ENCODE measurements at regions not wholly inside any gene's neighbourhood (a gene's known extent, or its start where the extent isn't known, plus 50 kb on each side); places are given as distances from the start of the nearest gene placed in this dataset.

- no peak for DNase-seq (ENCODE audit: low read depth)
- no peak for TF ChIP-seq CTCF (IDR thresholded peaks at IDR 0.05; ENCODE audit: control insufficient read depth, extremely low read depth, insufficient read depth)
- H3K4me3 ChIP-seq (ENCODE audit: low read depth, low read length), result no peak overlapping the region
Measured at GRCh38 chr3:31075471-31075870, 181.0 kb upstream of the GADL1 start.

GRCh38 chr3:31075876-31076275, 181.4 kb upstream of the GADL1 start:
- TF ChIP-seq CTCF (IDR thresholded peaks at IDR 0.05; ENCODE audit: control insufficient read depth, extremely low read depth, insufficient read depth), result no peak
- H3K4me3 ChIP-seq (ENCODE audit: low read depth, low read length), result no peak overlapping the region
- DNase-seq (ENCODE audit: low read depth), result no peak

- no peak for TF ChIP-seq CTCF (IDR thresholded peaks at IDR 0.05; ENCODE audit: control insufficient read depth, extremely low read depth, insufficient read depth)
- no peak overlapping the region for H3K4me3 ChIP-seq (ENCODE audit: low read depth, low read length)
- DNase-seq (ENCODE audit: low read depth), result no peak
Measured at GRCh38 chr3:31077021-31077601, 182.7 kb upstream of the GADL1 start.

- DNase-seq (ENCODE audit: low read depth), result no peak
- no peak overlapping the region for H3K4me3 ChIP-seq (ENCODE audit: low read depth, low read length)
- no peak for TF ChIP-seq CTCF (IDR thresholded peaks at IDR 0.05; ENCODE audit: control insufficient read depth, extremely low read depth, insufficient read depth)
Measured at GRCh38 chr3:31077826-31078225, 183.4 kb upstream of the GADL1 start.

GRCh38 chr3:31079689-31080088, 185.2 kb upstream of the GADL1 start:
- no peak for DNase-seq (ENCODE audit: low read depth)
- H3K4me3 ChIP-seq (ENCODE audit: low read depth, low read length), result no peak overlapping the region
- TF ChIP-seq CTCF (IDR thresholded peaks at IDR 0.05; ENCODE audit: control insufficient read depth, extremely low read depth, insufficient read depth), result no peak

- no peak overlapping the region for H3K4me3 ChIP-seq (ENCODE audit: low read depth, low read length)
- DNase-seq (ENCODE audit: low read depth), result no peak
- TF ChIP-seq CTCF (IDR thresholded peaks at IDR 0.05; ENCODE audit: control insufficient read depth, extremely low read depth, insufficient read depth), result no peak
Measured at GRCh38 chr3:31081018-31081662, 186.7 kb upstream of the GADL1 start.

GRCh38 chr3:31086148-31086547, 191.7 kb upstream of the GADL1 start:
- H3K4me3 ChIP-seq (ENCODE audit: low read depth, low read length), result no peak overlapping the region
- no peak for DNase-seq (ENCODE audit: low read depth)
- TF ChIP-seq CTCF (IDR thresholded peaks at IDR 0.05; ENCODE audit: control insufficient read depth, extremely low read depth, insufficient read depth), result no peak

Data from LNCaP clone FGC (cell line).